ENCODE measurements at regions not wholly inside any gene's neighbourhood (a gene's known extent, or its start where the extent isn't known, plus 50 kb on each side); places are given as distances from the start of the nearest gene placed in this dataset.

DNA sequence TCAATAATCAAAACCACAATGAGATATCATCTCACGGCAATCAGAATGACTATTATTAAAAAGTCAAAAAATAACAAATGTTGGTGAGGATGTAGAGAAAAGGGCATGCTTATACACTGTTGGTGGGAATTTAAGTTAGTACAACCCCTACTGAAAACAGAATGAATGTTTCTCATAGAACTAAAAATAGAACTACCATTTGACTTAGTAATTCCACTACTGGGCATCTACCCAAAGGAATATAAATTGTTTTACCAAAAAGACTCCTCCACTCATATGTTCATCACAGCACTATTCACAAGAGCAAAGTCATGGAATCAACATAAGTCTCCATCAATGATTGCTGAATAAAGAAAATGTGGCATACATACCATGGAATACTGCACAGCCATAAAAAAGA is 278.1 kb upstream of the ARSJ start:
- TF ChIP-seq, protein P1, sequence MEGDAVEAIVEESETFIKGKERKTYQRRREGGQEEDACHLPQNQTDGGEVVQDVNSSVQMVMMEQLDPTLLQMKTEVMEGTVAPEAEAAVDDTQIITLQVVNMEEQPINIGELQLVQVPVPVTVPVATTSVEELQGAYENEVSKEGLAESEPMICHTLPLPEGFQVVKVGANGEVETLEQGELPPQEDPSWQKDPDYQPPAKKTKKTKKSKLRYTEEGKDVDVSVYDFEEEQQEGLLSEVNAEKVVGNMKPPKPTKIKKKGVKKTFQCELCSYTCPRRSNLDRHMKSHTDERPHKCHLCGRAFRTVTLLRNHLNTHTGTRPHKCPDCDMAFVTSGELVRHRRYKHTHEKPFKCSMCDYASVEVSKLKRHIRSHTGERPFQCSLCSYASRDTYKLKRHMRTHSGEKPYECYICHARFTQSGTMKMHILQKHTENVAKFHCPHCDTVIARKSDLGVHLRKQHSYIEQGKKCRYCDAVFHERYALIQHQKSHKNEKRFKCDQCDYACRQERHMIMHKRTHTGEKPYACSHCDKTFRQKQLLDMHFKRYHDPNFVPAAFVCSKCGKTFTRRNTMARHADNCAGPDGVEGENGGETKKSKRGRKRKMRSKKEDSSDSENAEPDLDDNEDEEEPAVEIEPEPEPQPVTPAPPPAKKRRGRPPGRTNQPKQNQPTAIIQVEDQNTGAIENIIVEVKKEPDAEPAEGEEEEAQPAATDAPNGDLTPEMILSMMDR (IDR thresholded peaks at IDR 0.05), result no peak
- no peak for TF ChIP-seq POLR2A (IDR thresholded peaks at IDR 0.05)

All from esophagus squamous epithelium (tissue), 4 donors.